ENCODE measurements at regions not wholly inside any gene's neighbourhood (a gene's known extent, or its start where the extent isn't known, plus 50 kb on each side); places are given as distances from the start of the nearest gene placed in this dataset.

DNA sequence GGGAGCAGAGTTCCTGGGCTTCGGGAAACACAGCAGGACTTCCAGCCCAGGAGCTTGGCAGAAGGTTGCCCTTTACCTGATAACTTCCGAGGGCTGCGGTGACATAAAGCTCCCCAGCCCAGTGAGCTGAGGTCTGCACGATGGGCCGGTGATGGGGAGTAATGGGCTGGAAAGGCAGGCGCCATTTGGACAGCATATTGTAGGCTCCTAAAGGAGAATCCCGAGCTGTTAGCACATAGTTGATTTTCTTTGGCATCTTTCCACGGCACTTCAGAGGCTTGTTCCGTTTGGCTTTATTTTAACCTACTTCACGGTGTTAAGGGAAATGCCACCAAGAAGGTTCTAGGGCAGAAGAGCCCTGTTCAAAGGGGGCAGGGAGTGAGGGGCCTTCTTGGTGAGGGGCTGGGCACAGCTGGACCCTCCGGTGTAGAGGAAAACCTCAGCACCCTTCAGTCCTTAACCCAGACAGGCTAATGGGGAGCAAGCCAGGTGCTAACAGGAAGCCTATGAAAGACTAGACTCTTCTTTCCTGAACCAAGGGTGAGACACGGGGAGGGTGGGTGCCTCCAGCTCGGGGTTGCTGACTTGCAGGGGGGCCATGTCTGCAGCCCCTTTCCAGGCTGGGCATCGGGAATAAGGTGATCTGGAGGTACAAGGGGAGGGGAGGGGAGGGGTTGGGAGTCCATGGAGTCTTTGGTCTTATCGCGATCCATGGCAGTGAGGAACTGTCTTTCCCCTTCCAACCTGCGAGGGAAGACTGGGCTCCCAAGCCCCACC is 347.7 kb downstream of the GLRX3 start:
- DNase-seq (ENCODE audit: low spot score) = no peak
- no peak for ATAC-seq

DNA sequence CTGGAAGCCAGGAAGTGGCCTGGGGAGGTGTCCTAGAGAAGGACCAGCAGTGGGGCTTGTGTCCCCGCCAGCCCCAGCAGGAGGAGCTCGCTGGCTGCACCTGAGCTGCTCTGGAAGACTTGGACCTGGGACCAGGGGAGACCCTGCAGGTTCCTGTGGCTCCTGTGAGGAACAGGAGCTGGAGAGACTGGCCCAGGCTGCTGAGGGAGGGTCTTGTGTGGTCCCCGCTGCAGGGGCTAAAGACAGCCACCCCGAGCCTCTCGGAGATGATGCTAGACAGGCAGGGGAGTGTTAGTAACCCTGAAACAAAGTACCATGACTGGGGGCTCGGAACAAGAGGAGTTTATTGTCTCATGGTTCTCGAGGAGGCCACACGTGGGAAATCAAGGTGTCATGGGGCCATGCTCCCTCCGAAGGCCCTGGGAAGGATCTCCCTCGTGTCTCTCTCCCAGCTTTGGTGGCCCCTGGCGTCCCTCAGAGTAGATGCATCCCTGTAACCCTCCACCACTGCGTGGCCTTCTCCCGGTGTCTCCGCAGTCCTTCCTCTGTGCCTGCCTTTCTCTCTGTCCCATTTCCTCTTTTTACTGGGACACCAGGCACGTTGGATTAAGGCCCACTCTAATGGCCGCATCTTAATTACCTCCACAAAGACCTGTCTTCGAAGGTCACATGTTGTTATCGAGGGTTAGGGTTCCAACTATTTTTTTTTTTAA is 348.4 kb downstream of the GLRX3 start:
- ATAC-seq (no peak), DNase-seq (ENCODE audit: low spot score) (no peak)

DNA sequence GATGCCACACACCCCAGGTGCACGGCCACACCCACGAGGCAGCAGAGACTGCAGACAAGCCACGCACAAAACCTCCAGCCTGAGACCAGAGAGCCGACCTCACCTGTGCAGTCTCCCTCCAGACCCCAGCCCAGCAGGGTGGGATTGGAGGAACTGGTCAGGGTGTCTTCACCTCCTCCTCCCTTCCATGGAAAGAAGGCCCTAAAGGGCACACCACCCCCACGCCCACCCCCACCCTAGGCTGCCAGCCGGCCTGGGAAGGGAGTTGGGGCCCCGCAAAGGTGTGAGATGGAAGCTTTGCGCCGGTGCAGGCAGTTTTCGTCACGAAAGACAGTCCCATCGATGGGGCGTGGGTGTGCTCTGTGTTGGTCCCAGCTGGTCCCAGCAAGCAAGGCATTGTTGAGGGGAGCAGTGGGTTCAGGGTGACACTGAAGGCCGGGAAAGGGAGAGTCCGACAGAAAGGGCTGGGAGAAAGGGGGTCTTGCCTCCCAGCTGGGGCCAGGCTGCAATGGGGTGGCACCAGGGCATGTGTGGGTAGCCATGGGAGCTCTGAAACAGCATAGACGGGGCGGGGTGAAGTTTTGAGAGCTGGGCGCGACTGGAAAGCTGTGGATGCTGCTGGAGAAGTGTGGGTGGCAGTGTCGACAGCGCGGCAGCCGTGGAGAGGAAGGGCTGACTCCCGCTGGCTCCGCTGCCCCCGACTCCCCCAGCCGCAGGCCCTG is 349.2 kb downstream of the GLRX3 start:
- DNase-seq (ENCODE audit: low spot score) = no peak
- ATAC-seq = no peak

- DNase-seq (ENCODE audit: low spot score) = no peak
- ATAC-seq = no peak
Observed at GRCh38 chr10:130485958-130486895, 350.0 kb downstream of the GLRX3 start.

DNA sequence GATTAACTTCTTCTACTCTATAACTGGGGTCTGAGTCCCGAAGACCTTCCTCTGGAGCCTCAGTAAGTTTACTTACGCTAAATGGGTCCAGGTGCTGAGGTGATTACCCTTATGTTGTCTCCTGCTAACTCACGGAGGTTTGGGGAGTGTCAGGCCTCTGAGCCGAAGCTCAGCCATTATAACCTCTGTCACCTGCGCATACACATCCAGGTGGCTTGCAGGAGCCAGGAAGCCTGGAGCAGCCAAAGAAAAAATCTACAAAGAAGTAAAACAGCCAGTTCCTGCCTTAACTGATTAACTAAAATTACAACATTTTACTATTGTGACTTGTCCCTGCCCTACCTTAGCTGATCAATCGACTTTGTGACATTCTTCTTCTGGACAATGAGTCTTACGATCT is 350.7 kb downstream of the GLRX3 start:
- ATAC-seq (no peak), DNase-seq (ENCODE audit: low spot score) (no peak)

GRCh38 chr10:130487566-130487965 is 351.4 kb downstream of the GLRX3 start:
- ATAC-seq (no peak), DNase-seq (ENCODE audit: low spot score) (no peak)

- no peak for ATAC-seq
- no peak for DNase-seq (ENCODE audit: low spot score)
Observed at GRCh38 chr10:130489891-130490290, 353.7 kb downstream of the GLRX3 start.

DNA sequence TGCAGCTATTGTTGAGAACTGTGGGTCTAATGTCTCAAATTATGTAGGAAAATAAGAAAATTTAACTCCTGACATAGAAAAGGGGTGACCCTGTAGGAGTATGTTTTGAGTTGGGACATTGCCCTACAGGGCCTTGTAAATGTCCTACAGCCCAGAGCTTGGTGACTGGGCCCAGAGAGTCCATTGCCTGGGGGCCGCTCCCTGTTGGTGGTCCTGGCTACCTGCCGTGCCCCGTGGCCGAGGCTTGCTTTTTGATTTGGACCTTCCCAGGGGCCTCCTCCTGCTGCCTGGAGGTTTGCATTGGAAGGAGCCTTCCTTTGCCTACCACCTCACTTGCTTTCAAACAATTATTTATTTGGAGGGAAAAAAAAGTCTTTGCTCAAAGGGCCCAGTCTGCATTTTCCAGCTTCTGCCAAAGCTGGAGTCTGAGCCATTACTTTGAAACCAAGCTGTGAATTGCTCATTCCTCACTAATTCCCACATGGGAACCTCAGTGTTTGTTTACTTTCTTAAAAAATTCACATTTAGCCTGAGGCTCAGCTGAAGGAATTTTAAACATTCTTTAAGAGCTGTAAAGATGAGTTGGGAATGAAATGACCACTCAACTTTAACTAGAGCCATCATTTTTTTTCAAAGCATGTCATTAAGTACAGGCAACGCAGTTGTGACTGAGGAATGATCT is 355.0 kb downstream of the GLRX3 start:
- ATAC-seq (no peak), DNase-seq (ENCODE audit: low spot score) (no peak)

GRCh38 chr10:130491693-130492050 is 355.5 kb downstream of the GLRX3 start:
- ATAC-seq (no peak), DNase-seq (ENCODE audit: low spot score) (no peak)

DNA sequence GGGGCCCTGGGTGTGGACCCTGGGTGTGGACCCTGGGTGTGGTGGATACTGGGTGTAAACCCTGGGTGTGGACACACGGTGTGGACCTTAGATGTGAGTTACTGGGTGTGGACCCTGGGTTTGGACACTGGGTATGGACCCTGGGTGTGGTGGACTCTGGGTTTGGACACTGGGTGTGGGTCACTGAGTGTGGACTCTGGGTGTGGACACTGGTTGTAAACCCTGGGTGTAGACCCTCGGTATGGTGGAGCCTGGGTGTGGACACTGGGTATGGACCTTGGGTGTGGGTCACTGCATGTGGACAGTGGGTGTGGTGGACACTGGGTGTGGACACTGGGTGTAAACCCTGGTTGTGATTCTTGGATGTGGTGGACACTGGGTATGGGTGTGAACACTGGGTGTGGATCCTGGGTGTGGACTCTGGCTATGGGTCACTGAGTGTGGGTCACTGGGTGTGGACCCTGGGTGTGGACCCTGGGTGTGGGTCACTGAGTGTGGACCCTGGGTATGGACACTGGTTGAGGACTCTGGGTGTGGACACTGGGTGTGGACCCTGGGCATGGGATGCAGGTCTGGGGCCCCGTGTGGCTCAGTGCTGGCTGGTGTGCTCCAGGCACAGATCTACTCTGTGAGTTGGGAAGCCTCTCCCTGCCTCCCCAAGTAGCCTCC is 356.2 kb downstream of the GLRX3 start:
- ATAC-seq (no peak), DNase-seq (ENCODE audit: low spot score) (peak; percentile 30)

GRCh38 chr10:130493021-130493420 is 356.8 kb downstream of the GLRX3 start:
- ATAC-seq (no peak), DNase-seq (ENCODE audit: low spot score) (no peak)

DNA sequence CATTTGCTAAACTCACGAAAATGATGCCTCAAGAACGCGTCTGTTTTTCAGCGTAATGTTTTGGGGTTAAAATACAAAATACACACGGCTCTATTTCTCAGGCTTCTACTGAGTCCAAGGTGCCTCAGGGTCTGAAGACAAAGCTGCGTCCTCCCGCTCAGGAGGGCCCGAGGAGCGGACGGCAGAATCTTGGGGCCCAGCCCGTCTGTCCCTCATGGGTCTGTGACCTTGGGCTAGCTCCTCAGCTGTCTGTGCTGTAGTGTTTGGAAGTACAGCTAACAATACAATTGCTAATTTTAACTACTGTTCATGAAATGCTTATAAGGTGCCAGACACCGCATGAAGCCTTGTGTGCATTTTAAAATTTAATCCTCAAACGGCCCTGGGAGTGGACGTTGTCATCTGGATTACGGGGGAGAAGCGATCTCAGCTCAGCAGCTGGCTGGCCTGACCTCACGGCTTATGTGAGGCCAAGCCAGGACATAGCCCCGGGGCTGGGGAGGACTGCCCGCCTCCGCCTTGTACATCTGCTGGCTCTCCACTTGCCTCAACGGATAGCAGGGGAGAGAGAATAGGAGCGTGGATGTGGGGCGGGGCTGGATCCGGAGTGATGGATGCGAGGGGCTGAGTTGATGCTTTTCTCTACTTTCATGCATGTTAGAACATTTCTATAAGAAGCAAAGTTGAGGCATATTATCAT is 357.4 kb downstream of the GLRX3 start:
- no peak for DNase-seq (ENCODE audit: low spot score)
- no peak for ATAC-seq

GRCh38 chr10:130495116-130495862 is 359.1 kb downstream of the GLRX3 start:
- no peak for DNase-seq (ENCODE audit: low spot score)
- no peak for ATAC-seq

GRCh38 chr10:130495891-130496636 is 359.9 kb downstream of the GLRX3 start:
- DNase-seq (ENCODE audit: low spot score) = no peak
- no peak for ATAC-seq

DNA sequence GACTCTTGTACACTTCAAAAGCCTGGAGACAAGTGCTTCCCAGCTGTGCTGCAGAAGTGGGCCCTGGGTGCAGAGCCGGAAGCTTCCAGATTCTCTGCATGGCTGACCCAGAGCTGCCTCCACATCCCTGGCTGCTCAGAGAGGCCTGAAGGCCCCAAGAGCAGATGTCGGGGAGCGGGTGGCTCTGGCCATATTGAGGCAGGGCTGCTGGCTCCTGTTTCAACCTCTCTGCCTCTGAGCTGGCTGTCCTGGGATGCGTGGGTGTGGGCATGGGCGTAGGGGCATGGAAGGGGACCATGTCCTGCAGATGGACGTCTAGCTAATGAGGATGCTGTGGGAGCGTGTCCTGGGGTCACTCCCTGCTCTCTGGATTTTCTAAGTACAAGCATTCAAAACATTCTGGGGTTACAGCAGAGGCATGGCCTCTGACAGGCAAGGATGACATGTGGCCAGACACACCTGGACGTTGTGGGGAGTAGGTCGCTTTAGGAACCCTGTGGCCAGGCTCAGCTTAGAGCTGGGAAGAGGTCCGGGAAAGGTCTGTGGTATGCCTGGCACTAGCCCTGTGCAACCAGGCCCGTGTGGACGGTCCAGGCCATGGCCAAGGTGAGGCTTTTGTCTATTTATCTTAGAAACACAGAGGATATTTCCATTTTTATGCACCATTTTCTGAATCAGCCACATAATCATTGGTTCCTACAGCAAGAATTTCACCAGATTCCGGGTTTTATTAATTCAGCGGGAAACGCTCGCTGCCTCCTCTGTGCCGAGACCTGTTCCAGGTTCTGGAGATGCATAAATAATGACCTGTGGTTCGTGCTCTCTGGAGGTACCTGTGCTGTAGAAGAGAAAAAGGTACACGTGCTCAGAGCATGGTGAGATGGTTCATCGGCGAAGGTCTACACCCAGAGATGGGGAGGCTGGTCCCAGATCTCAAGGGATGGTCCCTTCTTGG is 361.1 kb downstream of the GLRX3 start:
- peak; percentile 14 for DNase-seq (ENCODE audit: low spot score)
- ATAC-seq = no peak

GRCh38 chr10:130498042-130498441 is 361.9 kb downstream of the GLRX3 start:
- no peak for ATAC-seq
- peak; percentile 27 for DNase-seq (ENCODE audit: low spot score)

Data from left lobe of liver (tissue), 2 donors.